ENCODE measurements at regions not wholly inside any gene's neighbourhood (a gene's known extent, or its start where the extent isn't known, plus 50 kb on each side); places are given as distances from the start of the nearest gene placed in this dataset.
"Not testable (repeated sequence)": the region's sequence is repeated elsewhere in the genome, so short reads cannot be mapped to it uniquely, and the experiment has no call there.

GRCh38 chr3:166322391-166322790 is 485.2 kb upstream of the BCHE start:
- intact Hi-C loops (cut with DNase I) = no loop called here
- DNase-seq = no peak

GRCh38 chr3:166307756-166308350 is 470.6 kb upstream of the BCHE start:
- no peak for DNase-seq
- intact Hi-C loops (cut with DNase I) = no loop called here

GRCh38 chr3:166304584-166304983 is 467.4 kb upstream of the BCHE start:
- DNase-seq = no peak
- intact Hi-C loops (cut with DNase I) = no loop called here

GRCh38 chr3:166303681-166304080 is 466.5 kb upstream of the BCHE start:
- intact Hi-C loops (cut with DNase I) = no loop called here
- no peak for DNase-seq

GRCh38 chr3:166302331-166302730 is 465.1 kb upstream of the BCHE start:
- intact Hi-C loops (cut with DNase I) = no loop called here
- DNase-seq = no peak

- intact Hi-C loops (cut with DNase I) = no loop called here
- no peak for DNase-seq
Observed at GRCh38 chr3:166296179-166296783, 459.1 kb upstream of the BCHE start.

GRCh38 chr3:166291186-166291955 is 454.1 kb upstream of the BCHE start:
- no peak for DNase-seq
- intact Hi-C loops (cut with DNase I) = no loop called here

- intact Hi-C loops (cut with DNase I) = no loop called here
- DNase-seq = no peak
Observed at GRCh38 chr3:166285001-166285400, 447.8 kb upstream of the BCHE start.

GRCh38 chr3:166283840-166284239 is 446.6 kb upstream of the BCHE start:
- peak in 14 of 42 donors; percentile 2 to 63 (median 14) for DNase-seq
- intact Hi-C loops (cut with DNase I) = no loop called here

GRCh38 chr3:166282931-166283330 is 445.7 kb upstream of the BCHE start:
- DNase-seq = no peak
- intact Hi-C loops (cut with DNase I) = no loop called here

- DNase-seq = no peak
- intact Hi-C loops (cut with DNase I) = no loop called here
Observed at GRCh38 chr3:166279636-166280035, 442.4 kb upstream of the BCHE start.

- intact Hi-C loops (cut with DNase I) = no loop called here
- DNase-seq = no peak
Observed at GRCh38 chr3:166275024-166275390, 437.8 kb upstream of the BCHE start.

- no peak for DNase-seq
- intact Hi-C loops (cut with DNase I) = no loop called here
Observed at GRCh38 chr3:166274351-166275023, 437.3 kb upstream of the BCHE start.

- intact Hi-C loops (cut with DNase I) = no loop called here
- no peak for DNase-seq
Observed at GRCh38 chr3:166270429-166270828, 433.2 kb upstream of the BCHE start.

GRCh38 chr3:166265153-166265552 is 427.9 kb upstream of the BCHE start:
- no peak for DNase-seq
- intact Hi-C loops (cut with DNase I) = no loop called here

- intact Hi-C loops (cut with DNase I) = no loop called here
- DNase-seq = no peak
Observed at GRCh38 chr3:166263460-166263859, 426.2 kb upstream of the BCHE start.

GRCh38 chr3:166258293-166258850 is 421.1 kb upstream of the BCHE start:
- peak in 1 of 42 donors; percentile 3 for DNase-seq
- intact Hi-C loops (cut with DNase I) = not testable (repeated sequence)

- DNase-seq = no peak
- intact Hi-C loops (cut with DNase I) = no loop called here
Observed at GRCh38 chr3:166257715-166258114, 420.5 kb upstream of the BCHE start.

GRCh38 chr3:166248784-166249183 is 411.6 kb upstream of the BCHE start:
- intact Hi-C loops (cut with DNase I) = no loop called here
- DNase-seq = no peak

- intact Hi-C loops (cut with DNase I) = no loop called here
- no peak for DNase-seq
Observed at GRCh38 chr3:166243511-166243910, 406.3 kb upstream of the BCHE start.

Data from head of caudate nucleus (tissue), 42 donors.